ENCODE measurements at regions not wholly inside any gene's neighbourhood (a gene's known extent, or its start where the extent isn't known, plus 50 kb on each side); places are given as distances from the start of the nearest gene placed in this dataset.

GRCh38 chr7:25804154-25804553, 347.8 kb upstream of the NFE2L3 start:
- H3K79me2 ChIP-seq (ENCODE audit: control insufficient read depth, insufficient read depth, low read length) = no peaks in the 10 kb centered on the region
- dilution Hi-C loops (cut with MboI; ENCODE audit: extremely low pct_ligation_motif_present, low sequenced_read_pairs) (no loop called here), intact Hi-C loops (cut with micrococcal nuclease) (no loop called here)
- H3K4me2 ChIP-seq (ENCODE audit: insufficient read depth, low read length) = no peak overlapping the region
- no peaks in the 10 kb centered on the region for H3K9me3 ChIP-seq (replicated peaks; ENCODE audit: control insufficient read depth, insufficient read depth, low read length)
- no peak for DNase-seq (ENCODE audit: low read depth, low spot score)
- no peak overlapping the region for H3K9ac ChIP-seq (replicated peaks; ENCODE audit: extremely low read depth, insufficient read depth, low read length)
- H3K4me3 ChIP-seq (replicated peaks in 1 of 3; ENCODE audit: insufficient read depth in 1 of 3, low read depth in 1 of 3, low read length in 3 of 3) = no peak overlapping the region
- TF ChIP-seq CTCF (IDR thresholded peaks at IDR 0.05; ENCODE audit: extremely low read depth in 1 of 2, insufficient read depth in 1 of 2, low read depth in 1 of 2, low read length in 2 of 2) (no peak), GATA2 (IDR thresholded peaks at IDR 0.05; ENCODE audit: insufficient read depth, insufficient read length, low read depth, low read length) (no peak), EZH2 (IDR thresholded peaks at IDR 0.05; ENCODE audit: borderline replicate concordance, low read depth, low read length, severe bottlenecking) (no peak), MYC (IDR thresholded peaks at IDR 0.05; ENCODE audit: low read depth, low read length) (no peak), MAX (IDR thresholded peaks at IDR 0.05; ENCODE audit: insufficient read depth, insufficient read length) (no peak), POLR2A (IDR thresholded peaks at IDR 0.05; ENCODE audit: low read depth, low read length) (no peak), FOS (IDR thresholded peaks at IDR 0.05; ENCODE audit: borderline replicate concordance, insufficient read depth, low read length) (no peak), POLR2AphosphoS5 (IDR thresholded peaks at IDR 0.05; ENCODE audit: insufficient read depth, low read depth, low read length) (no peak), JUN (IDR thresholded peaks at IDR 0.05; ENCODE audit: borderline replicate concordance, insufficient read depth, insufficient read length, low read depth) (no peak)
- FAIRE-seq = no peak
- no peaks in the 10 kb centered on the region for H4K20me1 ChIP-seq (replicated peaks; ENCODE audit: control insufficient read depth, extremely low read depth, insufficient read depth, low read length)
- H3K36me3 ChIP-seq (ENCODE audit: control insufficient read depth in 2 of 2, extremely low read depth in 1 of 2, insufficient read depth in 2 of 2, low read length in 2 of 2) = no peaks in the 10 kb centered on the region
- no TSS peak for BruUV-seq (replicated peaks)
- H3K27ac ChIP-seq (ENCODE audit: insufficient read depth, low read depth, low read length) = no peak overlapping the region
- CTCF ChIA-PET = no interaction called here
- H3K9me1 ChIP-seq (replicated peaks; ENCODE audit: control insufficient read depth, extremely low read depth, insufficient read depth, low read length) = no peaks in the 10 kb centered on the region
- POLR2A ChIA-PET = no interaction called here
- peaks cover 5 to 6% of the 10 kb centered on the region in 2 experiments for H3K27me3 ChIP-seq (ENCODE audit: control insufficient read depth in 2 of 2, insufficient read depth in 2 of 2, low read length in 2 of 2)
- no peaks in the 10 kb centered on the region for H3K4me1 ChIP-seq (ENCODE audit: control insufficient read depth, extremely low read depth, insufficient read depth, low read length)
- H2AFZ ChIP-seq (ENCODE audit: low read depth, low read length) = no peak overlapping the region
